Dermis blood vessel endothelial cell (primary cell): ENCODE measurements at regions not wholly inside any gene's neighbourhood (a gene's known extent, or its start where the extent isn't known, plus 50 kb on each side); places are given as distances from the start of the nearest gene placed in this dataset.

Source experiments
- DNase-seq: peaks from one replicate; pipeline ENCODE4 v3.0.0; 2010

DNA sequence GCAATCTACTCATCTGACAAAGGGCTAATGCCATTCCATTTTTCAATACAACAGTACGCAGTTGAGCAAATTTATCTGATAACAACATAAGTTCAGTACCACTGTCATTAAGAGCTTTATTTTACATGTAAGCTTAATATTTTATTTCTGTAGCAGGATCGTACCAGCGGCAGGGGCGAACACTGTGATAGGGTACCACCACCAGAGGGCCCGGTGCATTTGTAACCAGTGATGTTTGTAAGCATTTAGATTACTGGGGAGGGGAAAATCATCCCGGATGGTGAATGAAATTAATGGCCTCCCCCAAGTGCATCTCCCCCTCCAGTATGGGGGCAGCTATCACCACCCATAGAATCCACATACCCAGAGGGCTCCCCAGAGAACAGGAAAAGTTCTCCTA lies 179.0 kb downstream of the ADGRA3 start:
- DNase-seq, result no peak

DNA sequence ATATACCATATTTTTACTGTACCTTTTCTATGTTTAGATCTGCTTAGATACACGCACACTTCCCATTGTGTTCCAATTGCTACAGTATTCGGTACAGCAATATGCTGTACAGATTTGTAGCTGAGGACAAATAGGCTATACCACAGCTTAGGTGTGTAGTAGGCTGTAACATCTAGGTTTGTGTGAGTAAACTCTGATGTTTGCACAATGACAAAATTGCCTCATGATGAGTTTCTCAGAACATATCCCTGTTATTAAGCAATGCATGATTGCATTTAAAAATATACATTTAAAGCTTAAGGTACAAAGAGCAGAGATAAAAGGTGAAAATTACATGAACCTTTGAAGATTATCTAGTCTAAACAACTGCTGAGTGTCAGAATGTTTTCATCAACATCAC lies 181.7 kb downstream of the ADGRA3 start:
- no peak for DNase-seq

DNA sequence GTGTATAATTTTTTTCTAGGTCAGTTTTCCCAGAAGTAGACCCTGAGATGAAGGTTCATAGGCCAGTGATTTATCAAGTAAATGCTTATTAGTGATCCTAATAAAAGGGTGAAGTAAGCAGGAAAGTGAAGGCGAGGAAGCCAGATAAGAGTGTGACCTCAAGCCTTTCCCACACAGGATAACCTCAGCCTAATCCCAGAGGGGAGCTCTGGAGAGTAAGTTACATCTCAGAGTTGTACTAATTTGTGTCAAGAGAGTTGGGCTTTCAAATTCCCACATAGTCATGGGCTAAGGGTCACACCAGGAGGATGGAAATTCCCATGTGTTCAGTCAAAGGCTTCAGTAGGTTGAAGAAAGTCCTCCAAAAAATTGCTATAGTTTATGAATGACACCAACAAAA lies 191.4 kb downstream of the ADGRA3 start:
- no peak for DNase-seq

DNA sequence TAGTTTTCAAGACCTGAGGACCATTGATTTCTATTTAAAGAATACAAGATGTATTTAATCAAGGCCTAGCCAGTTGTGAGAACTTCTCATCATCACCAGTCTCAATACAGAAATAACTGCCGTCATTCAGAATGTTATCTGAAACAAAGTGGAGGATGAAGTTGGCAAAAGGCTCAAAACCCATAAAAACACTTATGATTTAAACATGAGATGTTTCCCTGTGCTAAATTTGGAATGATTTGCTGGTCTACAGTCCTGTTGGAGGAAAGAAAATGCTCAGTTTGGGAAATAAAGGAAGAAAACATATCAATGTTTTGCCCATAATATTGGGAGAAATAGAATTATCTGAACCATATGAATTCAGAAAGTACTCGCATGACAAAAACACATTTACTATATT lies 192.2 kb downstream of the ADGRA3 start:
- no peak for DNase-seq

DNA sequence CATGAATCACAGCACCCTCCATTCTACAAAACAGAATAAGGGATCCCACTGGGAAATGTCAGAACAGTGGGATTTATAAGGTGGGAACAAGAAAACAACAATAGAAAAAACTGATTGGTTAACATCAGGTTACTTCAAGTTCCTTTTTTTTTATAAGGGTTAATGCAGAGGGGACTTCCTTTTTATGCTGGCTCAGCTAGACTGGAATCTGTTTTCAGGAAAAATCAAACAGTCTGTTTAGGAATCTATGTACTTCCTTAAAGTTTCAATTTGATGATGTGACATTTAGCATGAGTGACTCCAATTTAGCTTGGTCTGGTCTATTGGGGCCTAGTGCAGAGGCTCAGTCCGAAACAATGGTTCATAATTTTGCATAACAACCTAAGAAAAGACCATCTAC lies 192.9 kb downstream of the ADGRA3 start:
- DNase-seq, result no peak

DNA sequence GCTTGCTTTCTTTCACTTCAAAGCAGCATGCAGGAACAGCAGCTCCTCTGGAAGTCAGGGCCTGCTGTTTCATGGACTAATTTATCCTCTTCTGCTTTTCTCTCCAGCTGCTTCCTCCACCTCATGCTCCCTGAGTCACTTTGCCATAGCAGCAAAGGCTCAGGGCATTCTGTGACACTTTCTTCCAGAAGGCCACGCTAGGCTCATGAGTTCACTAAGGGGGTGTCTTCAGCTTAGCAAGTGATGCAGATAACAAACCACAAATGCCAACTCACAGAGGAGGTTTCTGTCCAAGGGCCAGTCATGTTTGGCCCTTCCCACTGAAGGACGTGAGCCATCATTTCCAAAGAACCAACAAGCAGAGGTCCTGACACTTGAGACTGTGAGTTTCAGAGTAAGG lies 200.2 kb downstream of the ADGRA3 start:
- DNase-seq, result no peak

DNA sequence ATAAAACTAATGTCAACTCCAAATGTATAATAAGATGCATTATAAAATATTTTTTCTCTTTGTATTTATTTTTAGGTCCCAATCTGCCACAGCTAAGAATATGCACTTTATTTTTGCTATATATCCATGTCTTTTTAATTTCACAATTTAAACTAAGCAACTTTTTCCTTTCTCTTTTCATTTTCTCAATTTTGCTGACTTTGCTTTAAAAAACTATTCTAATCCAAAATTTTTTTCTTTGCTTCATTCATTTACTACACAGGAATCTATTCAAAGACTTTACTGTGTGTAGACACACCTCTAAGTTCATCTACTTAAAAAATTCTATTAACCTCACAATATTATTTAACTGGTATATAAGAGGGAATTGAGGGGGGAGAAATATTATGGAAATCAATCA lies 201.9 kb downstream of the ADGRA3 start:
- DNase-seq, result no peak

DNA sequence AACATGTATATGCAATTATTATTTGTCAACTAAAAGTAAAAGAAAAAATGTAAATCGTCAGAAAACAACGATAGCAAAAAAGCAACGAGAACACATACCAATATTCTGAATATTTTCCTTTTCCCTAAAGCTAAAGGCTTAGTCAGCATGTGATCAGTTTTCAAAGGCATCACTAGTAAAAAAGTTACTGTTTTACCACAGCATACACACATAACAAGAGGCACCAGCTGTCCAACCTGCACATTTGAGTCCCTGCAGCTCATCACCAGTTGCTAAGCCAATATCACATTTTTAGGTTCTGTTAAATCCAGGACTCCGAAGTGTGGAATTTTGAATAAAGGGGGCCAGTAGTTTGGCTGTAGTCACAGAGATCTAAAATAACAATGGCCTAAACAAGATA lies 203.8 kb downstream of the ADGRA3 start:
- DNase-seq, result no peak

DNA sequence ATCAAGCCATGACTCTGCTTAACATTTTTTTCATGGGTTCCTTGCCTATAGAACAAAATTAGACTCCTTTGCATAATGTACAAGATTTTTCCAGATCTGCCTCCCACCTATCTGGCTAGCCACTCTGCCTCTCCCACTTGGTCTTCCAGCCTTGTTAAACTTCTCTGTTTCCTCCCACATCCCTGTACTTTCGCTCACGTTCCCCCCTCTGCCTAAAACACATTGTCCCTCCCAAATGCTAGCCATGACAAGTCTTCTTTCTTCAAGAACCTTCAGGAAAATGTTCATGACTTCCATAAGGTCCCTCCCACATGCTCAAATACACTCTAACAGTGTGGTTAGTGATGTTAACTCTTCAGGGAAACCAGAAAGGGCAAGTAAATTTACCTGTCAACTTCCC lies 214.6 kb downstream of the ADGRA3 start:
- DNase-seq, result no peak

DNA sequence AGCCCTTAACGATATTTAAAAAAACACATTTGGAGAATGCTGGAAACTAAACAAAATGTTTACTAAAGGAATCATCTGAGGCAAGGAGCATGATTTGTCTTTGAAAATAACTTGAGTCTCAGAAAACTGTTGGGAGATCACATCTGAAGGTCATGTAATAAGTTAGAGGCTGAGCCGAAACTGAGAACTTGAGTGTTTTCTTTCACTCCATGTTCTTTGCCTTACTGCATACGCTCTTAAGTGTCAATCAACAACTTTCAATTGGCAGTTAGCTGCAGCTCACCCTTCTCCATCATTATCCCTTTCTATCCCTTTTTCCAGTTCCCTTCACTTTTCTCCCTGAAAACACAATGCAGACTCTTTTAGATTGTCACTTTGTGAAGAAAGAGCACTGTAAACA lies 216.2 kb downstream of the ADGRA3 start:
- no peak for DNase-seq

DNA sequence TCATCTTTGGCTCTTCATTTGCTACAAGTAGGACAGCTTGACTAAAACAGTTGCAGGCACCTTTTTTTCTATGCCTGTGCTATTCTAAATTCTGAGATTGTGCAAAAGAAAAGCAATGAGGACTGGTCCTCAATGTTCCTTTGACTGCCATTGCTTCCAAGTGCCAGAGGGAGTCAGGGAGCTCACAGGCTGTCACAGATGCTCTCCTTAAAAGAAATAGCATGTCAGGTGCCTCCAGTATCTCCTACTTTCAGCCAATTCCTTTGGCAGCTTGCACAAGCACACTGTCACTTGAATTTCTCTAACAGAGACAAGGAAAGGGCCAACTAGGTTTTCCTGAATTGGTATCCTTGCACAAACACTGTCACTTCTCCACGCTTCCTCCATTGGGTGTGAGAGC lies 228.2 kb downstream of the ADGRA3 start:
- no peak for DNase-seq

DNA sequence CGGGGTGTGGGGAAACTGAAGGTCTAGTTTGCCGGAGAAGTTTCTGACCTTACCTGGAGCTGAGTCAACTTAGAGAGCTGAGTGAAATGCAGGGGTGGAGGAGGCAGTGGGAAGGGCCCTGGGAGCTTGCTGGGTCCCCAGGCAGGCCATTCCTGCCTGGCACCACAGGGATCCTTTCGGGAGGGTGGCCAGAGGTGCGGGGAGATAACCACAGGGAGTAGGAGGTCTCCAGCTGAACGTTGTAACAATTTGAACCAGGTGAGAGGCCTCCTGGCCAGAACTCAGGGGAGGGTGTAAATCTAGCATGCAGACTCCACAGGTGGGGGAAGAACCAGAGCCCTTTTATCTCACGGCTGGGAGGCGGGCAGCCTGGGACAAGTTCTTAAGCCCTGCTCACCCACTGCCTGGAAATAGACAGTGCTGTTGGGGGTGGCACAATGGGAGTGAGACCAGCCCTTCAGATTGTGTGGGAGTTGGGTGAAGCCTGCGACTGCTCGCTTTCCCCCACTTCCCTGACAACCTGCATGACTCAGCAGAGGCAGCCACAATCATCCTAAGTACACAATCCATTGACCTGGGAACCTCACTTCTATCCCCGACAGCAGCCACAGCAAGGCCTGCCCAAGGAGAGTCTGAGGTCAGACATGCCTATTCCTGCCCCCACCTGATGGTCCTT lies 247.4 kb downstream of the ADGRA3 start:
- no peak for DNase-seq

DNA sequence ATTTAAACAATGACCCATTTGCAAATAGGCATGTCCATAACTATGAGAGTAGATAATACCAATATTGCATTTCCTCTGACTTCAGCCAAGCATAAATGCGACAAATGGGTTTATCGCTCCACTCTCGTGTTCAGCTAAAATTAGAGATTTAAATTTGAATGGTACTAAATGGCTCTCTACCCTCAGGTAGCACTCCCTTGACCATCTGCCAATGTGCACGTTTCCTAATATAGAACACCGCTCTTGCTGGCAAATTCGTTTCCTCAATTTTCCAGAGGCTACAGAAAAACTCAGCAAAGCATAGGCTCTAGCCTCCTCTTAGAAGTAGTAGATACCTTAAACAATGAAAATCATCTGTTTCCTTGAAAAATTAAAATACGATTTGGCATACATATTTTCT lies 251.6 kb downstream of the ADGRA3 start:
- DNase-seq, result no peak

DNA sequence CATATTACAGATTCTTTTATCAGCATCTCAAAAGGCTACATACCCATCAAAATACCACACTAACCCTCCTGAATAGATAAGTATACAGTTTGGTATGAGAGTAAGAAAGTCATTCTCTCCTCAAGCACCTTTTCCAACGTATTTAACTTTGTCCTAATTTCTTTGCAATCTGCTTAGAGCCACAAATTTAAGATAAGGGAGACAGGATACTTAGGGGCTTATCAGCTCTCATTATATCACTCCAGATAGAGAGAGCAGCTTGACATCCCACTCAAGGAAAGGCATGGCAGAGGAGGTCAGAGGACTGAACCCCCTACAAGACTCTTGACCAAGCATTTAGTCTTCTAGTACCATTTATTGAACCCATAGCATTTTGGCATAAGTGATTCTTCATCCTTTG lies 262.4 kb downstream of the ADGRA3 start:
- no peak for DNase-seq

DNA sequence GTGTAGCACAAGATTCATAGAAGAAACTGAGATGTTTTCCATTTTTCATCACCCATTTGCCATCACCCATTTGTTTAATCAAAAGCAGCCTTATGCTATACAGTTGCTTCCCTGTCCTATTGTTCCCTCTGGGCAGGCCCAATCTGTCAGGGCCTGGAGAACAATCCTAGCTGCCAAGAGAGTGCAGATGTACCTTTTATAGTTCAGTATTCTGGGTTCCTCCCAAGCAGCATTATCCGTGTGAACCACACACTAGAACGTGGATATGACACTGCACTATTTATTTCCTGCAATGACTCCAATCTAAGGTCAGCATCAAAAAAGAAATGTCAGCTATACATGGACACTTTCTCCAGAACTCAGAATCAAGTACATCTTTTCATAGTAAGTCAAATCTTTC lies 269.0 kb downstream of the ADGRA3 start:
- no peak for DNase-seq

DNA sequence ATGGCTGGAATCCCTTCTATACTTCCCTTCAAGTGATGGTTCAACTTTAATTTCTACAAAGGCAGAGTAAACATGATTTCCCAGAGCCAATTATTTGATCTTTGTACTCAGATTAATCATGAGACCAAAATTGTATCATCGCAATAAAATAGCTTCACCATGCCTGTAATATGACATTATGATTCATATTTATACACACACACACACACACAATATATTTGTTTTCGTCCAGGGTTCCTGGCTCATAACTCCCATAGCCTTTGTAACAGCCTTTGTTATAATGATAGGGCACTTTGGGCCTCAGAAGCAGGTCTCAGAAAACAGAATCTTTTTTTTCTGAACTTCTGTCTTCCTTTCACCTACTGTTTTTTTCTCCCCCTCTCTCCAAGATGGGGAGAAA lies 270.6 kb downstream of the ADGRA3 start:
- DNase-seq, result no peak

DNA sequence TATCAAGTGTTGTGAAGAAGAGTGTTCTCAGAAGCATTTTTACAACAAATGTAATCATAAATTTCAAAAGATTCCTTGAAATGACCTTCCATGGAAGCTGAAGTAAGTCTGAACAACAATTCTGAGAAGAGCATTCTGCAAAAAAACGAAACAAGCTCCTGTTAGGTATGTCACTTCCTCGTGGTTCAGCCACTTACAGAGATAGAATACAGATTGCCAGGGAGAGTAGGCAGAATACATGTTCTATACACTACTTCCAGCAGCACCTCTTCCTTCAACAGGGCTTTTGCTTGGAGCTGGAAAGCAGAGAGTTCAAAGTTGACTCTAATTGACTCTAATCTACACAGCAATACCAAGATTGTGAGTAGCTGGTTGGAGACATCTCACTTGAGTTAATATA lies 274.5 kb downstream of the ADGRA3 start:
- DNase-seq, result no peak

DNA sequence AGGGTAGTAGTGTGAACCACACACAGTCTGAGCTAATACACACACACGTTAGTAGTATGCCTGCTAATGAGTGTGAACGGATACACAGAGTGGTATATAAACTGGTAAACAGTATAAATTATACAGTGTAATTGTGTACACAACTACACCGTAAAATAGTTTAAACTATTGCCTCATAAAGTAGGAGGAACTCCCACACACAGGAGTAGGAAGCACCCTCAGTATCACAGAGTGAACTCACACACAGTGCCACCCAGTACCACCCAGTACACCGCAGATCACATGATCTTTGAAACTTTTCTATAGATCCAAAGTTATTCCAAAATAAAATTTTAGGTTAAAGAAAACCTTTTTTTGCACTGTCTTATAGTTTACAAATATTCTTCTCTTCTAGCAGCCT lies 275.1 kb downstream of the ADGRA3 start:
- no peak for DNase-seq

DNA sequence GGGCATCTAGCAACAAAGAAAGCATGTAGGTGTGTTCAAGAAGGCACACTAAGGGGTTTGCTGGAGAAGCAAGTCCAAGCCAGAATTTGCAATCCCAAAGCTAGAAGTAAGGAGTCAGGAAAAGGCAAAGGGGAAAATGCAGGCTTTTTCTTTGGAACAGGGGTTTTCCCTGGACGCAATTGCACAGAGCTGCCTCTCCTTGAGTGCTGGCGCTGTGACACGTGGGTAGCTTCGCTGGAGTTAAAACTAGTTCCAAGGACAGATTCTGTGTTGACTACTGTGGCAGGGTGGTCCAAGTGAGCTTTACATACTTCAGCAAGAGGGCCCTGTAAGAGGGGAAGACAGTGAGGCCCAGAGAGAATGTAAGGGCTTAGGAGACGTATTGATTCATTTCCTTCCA lies 277.1 kb downstream of the ADGRA3 start:
- DNase-seq, result no peak

DNA sequence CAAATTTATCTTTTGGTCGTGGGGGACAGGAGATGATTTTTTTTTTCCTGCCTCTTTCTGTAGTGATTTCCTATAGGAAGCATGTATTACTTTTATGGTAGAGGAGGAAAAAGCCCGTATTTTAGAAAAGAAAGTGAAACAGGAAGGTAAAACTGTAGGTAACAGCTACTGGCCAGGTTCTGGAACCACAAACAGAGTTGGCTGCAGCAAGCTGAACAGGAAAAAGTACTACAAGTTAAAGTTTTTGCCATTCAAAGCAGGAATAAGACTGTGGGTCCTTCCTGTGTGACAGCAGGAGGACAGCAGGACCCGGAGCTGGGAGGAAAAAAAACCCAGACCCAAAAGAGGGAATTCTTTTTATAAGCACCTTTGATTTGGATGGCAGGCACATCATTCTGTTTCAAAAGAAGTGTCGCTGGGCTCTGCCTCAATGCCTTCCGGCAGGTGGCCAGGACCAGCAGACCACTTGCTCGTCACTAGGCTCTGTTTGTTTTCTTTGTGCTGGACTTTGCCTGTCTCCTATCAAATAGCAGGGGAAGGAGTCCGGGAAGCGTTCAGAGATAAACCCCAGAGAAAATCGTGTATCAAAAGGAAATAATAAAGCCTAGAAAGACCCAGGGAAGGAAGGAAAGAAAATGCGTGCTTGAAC lies 277.9 kb downstream of the ADGRA3 start:
- DNase-seq, result no peak

DNA sequence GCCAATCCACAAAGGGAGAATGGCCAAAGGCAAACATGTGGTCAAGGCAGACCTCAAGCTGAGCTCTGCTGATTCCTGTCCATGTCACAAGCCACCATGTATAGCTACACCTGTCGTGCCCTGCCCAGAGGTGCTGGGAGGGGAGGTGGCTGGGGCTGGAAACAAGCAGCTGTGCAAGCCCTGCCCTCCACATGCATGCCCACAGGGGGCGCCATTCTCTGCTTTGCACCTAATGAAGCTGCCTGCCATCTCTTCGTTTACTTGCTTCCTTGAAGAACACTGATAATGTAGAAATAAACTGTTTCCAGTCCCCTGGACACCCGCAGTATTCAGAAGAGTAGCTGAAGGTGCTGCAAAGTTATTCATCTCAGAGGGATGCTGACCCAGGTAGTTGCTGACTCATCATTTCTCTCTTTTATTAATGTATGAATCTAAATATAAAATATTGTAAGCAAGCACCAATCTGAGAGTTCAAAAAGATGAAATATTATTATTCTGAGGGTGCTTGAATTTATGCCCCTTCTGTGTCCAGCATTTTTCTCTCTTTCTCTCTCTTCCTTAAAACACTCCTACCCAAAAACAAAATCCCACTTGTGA lies 278.6 kb downstream of the ADGRA3 start:
- DNase-seq, result no peak

DNA sequence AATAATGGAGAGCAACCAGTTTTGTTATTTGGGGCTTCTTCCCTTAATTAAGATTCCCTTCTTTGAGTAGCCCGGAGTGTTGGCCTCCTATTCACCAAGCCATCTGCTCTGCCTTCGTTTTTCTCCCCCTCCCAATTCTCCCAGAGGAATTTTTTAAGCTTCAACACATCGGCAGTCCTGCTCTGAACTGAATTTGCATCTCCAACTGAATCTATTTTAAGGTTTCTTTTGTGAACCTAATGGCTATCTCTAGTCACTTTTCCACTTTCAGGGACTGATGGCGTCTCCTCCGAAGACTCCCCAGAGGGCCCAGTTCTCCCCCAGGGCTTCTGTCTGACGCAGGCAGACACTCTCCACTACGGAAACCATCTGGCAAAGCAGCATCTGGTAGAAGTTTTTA lies 280.2 kb downstream of the ADGRA3 start:
- no peak for DNase-seq

DNA sequence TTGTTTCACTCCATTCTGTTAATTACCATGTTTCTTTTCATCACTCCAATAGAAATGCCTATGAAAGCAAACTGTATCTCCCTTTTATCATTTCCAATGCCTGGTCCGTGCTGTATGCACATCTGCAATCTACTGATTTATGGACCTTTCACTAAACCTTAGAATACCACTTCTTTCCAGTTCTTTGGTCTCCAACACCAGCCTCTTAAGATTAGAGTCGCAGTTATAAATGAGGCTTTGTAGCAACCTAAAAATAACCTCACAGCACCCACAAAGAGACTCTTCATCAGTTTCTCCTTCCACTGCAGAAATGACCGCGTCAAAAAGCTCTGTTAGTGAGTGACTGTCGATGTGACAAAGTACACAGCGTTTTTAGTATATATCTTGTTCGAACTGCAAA lies 282.6 kb downstream of the ADGRA3 start:
- DNase-seq, result no peak

DNA sequence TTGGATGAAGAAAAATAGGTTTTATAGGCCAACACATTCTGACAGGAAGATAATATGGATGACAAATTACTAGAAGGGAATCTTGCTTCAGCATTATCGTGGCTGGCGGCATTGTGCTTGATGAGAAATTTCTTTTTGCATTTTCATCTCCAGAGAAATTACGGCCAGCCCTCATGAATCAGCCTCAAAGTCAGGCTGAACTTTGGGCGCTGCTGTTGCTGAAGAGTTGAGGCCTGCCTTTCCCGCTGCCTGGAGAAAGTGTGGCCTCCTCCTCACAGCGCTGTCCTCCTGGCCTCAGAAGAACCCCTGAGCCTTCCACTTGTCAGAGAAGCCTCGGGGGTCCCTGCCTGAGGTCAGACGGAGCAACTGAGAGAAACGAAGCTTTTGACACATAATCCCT lies 272.4 kb upstream of the KCNIP4 start:
- DNase-seq, result no peak

DNA sequence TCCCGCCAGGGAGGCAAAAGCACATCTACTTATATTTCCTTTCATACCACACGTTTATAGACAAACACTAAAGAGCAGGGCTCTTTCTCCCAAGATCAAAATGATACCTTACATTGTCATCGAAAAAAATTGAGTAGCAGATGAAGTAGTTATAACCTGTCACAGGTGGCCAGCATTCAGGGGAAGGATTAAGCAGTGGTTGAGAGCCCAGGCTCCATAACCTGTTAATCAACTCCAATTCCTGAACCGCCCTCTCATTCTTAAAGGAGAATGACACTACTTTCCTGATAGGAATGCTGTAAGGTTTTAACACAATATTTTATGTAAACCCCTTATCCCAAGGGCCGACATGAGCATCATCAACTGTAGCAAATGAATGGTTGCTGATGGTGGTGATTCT lies 268.9 kb upstream of the KCNIP4 start:
- DNase-seq, result no peak
